SK-N-SH (cell line): ENCODE measurements at regions not wholly inside any gene's neighbourhood (a gene's known extent, or its start where the extent isn't known, plus 50 kb on each side); places are given as distances from the start of the nearest gene placed in this dataset.

Experiments
- EZH2phosphoT487 ChIP-seq: fragments of 200-600 bp; sonication (generic); IDR thresholded peaks from 2 replicates; pipeline ENCODE4 v1.6.1; 2017; ENCODE audit warnings: low read depth, mixed run types, mild to moderate bottlenecking, antibody characterized with exemption, moderate library complexity, borderline replicate concordance
- RCOR1 ChIP-seq: fragments of 150-350 bp; IDR thresholded peaks from 2 replicates; pipeline ENCODE4 v1.6.1; 2017; ENCODE audit warnings: antibody characterized with exemption, low read length
- TCF12 ChIP-seq: IDR thresholded peaks from 2 replicates; pipeline ENCODE4 v1.4.0; 2012
- TEAD4 ChIP-seq: IDR thresholded peaks from 2 replicates; pipeline ENCODE4 v1.4.0; 2012; ENCODE audit warnings: mild to moderate bottlenecking, borderline replicate concordance; ENCODE audit not compliant: insufficient read depth
- TF ChIP-seq, protein P1 (sequence below): fragments of 200-600 bp; sonication (generic); IDR thresholded peaks from 2 replicates; pipeline ENCODE4 v1.6.1; 2017; ENCODE audit warnings: antibody characterized with exemption, mild to moderate bottlenecking, moderate library complexity
- TF ChIP-seq, protein P2 (sequence below): IDR thresholded peaks from 2 replicates; pipeline ENCODE4 v1.4.0; 2012; ENCODE audit warnings: low read depth

DNA sequence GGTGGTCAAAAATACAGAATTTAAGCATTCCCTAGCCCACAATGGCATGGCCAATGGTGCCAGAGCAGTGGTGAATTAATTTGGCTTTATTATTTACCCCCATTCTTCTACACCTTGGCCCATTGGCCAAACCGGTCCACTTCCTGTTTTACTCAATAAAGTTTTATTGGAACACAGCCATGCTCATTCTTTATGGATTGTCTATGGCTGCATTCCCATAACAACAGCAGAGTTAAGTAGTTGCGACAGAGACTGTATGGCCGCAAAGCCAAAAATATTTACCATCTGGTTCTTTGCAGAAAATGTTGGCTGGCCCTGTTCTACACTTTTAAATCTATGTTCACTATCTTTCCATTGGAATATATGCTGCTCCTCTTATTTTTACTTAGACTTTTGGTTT, 130.3 kb upstream of the CCDC68 start:
- TF ChIP-seq, protein P1, sequence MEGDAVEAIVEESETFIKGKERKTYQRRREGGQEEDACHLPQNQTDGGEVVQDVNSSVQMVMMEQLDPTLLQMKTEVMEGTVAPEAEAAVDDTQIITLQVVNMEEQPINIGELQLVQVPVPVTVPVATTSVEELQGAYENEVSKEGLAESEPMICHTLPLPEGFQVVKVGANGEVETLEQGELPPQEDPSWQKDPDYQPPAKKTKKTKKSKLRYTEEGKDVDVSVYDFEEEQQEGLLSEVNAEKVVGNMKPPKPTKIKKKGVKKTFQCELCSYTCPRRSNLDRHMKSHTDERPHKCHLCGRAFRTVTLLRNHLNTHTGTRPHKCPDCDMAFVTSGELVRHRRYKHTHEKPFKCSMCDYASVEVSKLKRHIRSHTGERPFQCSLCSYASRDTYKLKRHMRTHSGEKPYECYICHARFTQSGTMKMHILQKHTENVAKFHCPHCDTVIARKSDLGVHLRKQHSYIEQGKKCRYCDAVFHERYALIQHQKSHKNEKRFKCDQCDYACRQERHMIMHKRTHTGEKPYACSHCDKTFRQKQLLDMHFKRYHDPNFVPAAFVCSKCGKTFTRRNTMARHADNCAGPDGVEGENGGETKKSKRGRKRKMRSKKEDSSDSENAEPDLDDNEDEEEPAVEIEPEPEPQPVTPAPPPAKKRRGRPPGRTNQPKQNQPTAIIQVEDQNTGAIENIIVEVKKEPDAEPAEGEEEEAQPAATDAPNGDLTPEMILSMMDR: no peak
- TF ChIP-seq EZH2phosphoT487 (no peak), TCF12 (no peak), RCOR1 (no peak), TEAD4 (no peak)
- TF ChIP-seq, protein P2, sequence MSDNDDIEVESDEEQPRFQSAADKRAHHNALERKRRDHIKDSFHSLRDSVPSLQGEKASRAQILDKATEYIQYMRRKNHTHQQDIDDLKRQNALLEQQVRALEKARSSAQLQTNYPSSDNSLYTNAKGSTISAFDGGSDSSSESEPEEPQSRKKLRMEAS: no peak
